Activated CD4-positive, alpha-beta T cell treated with anti-CD3 and anti-CD28 coated beads, Interleukin-2, Interleukin-6, amounts not matched to agents 100 ng/mL and 50 ng/mL, durations not matched to agents 16 hours and 8 hours (primary cell): ENCODE measurements at regions not wholly inside any gene's neighbourhood (a gene's known extent, or its start where the extent isn't known, plus 50 kb on each side); places are given as distances from the start of the nearest gene placed in this dataset.

Experiments used
- DNase-seq: peaks from one replicate; pipeline ENCODE4 v3.0.0-alpha.2; 2020

- no peak for DNase-seq
Measured at GRCh38 chr20:58162986-58163385, 65.5 kb downstream of the ANKRD60 start.

GRCh38 chr20:58161192-58161591 is 67.3 kb downstream of the ANKRD60 start:
- DNase-seq = no peak

GRCh38 chr20:58160451-58161061 is 67.9 kb downstream of the ANKRD60 start:
- DNase-seq = no peak

GRCh38 chr20:58155148-58155925 is 73.1 kb downstream of the ANKRD60 start:
- no peak for DNase-seq

GRCh38 chr20:58154113-58154512 is 74.3 kb downstream of the ANKRD60 start:
- DNase-seq = no peak

- no peak for DNase-seq
Measured at GRCh38 chr20:58153121-58153520, 75.3 kb downstream of the ANKRD60 start.

- DNase-seq = no peak
Measured at GRCh38 chr20:58150772-58151171, 77.7 kb downstream of the ANKRD60 start.

GRCh38 chr20:58149437-58150091 is 78.9 kb downstream of the ANKRD60 start:
- no peak for DNase-seq

GRCh38 chr20:58148891-58149290 is 79.6 kb downstream of the ANKRD60 start:
- DNase-seq = no peak

GRCh38 chr20:58147628-58148370 is 80.7 kb downstream of the ANKRD60 start:
- no peak for DNase-seq

GRCh38 chr20:58146746-58147140 is 81.7 kb downstream of the ANKRD60 start:
- no peak for DNase-seq

GRCh38 chr20:58146081-58146745 is 82.2 kb downstream of the ANKRD60 start:
- no peak for DNase-seq

- DNase-seq = no peak
Measured at GRCh38 chr20:58145506-58146080, 82.9 kb downstream of the ANKRD60 start.

- DNase-seq = no peak
Measured at GRCh38 chr20:58144096-58144495, 84.4 kb downstream of the ANKRD60 start.

- no peak for DNase-seq
Measured at GRCh38 chr20:58143531-58143930, 84.9 kb downstream of the ANKRD60 start.

- no peak for DNase-seq
Measured at GRCh38 chr20:58142843-58143185, 85.6 kb downstream of the ANKRD60 start.

GRCh38 chr20:58141971-58142842 is 86.2 kb downstream of the ANKRD60 start:
- DNase-seq = no peak

- DNase-seq = no peak
Measured at GRCh38 chr20:58141496-58141895, 87.0 kb downstream of the ANKRD60 start.

- DNase-seq = no peak
Measured at GRCh38 chr20:58140787-58141425, 87.5 kb downstream of the ANKRD60 start.

- DNase-seq = no peak
Measured at GRCh38 chr20:58139849-58140786, 88.3 kb downstream of the ANKRD60 start.
